ENCODE measurements at regions not wholly inside any gene's neighbourhood (a gene's known extent, or its start where the extent isn't known, plus 50 kb on each side); places are given as distances from the start of the nearest gene placed in this dataset.

DNA sequence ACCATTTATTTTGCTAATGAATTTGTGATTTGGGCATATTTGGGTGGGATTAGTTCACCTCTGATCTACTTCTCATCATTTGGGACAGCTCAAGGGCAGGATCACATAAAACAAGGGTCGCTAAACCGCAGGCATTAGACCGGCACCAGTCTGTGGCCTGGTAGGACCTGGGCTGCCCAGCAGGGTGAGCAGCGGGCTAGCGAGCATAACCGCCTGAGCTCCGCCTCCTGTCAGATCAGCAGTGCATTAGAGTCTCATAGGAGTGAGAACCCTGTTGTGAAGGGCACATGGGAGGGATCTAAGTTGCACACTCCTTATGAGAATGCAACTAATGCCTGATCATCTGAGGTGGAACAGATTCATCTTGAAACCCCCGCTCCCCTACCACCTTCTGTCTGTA lies 785.3 kb downstream of the TRHDE start:
- TF ChIP-seq CTCF (IDR thresholded peaks at IDR 0.05; ENCODE audit: poor library complexity) (no peak), EZH2 (IDR thresholded peaks at IDR 0.05; ENCODE audit: borderline replicate concordance) (no peak), EZH2phosphoT487 (IDR thresholded peaks at IDR 0.05; ENCODE audit: low read depth, severe bottlenecking, unreplicated experiment) (no peak)

Data from hepatocyte (in vitro differentiated cells).